IMR-90 (cell line): ENCODE measurements at regions not wholly inside any gene's neighbourhood (a gene's known extent, or its start where the extent isn't known, plus 50 kb on each side); places are given as distances from the start of the nearest gene placed in this dataset.
A peak's percentile ranks its signal among the peaks of the same experiment; 100 is the strongest.

Source experiments
- ATAC-seq: fragments of 200-7000 bp; cut with Tn5 transposase; 2 replicates; pipeline ENCODE4 v1.9.1; 2020; ENCODE audit warnings: low read depth, mild to moderate bottlenecking, moderate library complexity
- BruUV-seq: library from RNA; stranded (reverse); fragments of 400-500 nt; replicated peaks from 2 replicates; lab custom pipeline; 2021; lab: Mats Ljungman, UMichigan
- CTCF ChIA-PET: fragments of 300-600 bp; formaldehyde crosslinking; extraction: SDS; loops from one replicate; lab custom pipeline; 2021; ENCODE audit warnings: antibody characterized with exemption; lab: Yijun Ruan, JAX
- POLR2A ChIA-PET: fragments of 300-600 bp; sonication (Branson Sonifier 250); formaldehyde crosslinking; loops from one replicate; lab custom pipeline; 2022; ENCODE audit warnings: antibody characterized with exemption; ENCODE audit not compliant: unreplicated experiment; lab: Charles Lee
- DNase-seq: peaks from one replicate; pipeline ENCODE4 v3.0.0; 2013
- H2AFZ ChIP-seq: replicated peaks from 2 replicates; pipeline ENCODE3; 2013; ENCODE audit warnings: low read length, mild to moderate bottlenecking; ENCODE audit not compliant: poor library complexity
- H2AK5ac ChIP-seq: 2 replicates; pipeline ENCODE4 v1.6.1; 2013; ENCODE audit warnings: low read depth, low read length, inconsistent platforms
- H2AK9ac ChIP-seq: replicated peaks from 2 replicates; pipeline ENCODE3; 2013; ENCODE audit warnings: mild to moderate bottlenecking, low read depth, low read length, moderate library complexity; ENCODE audit not compliant: poor library complexity
- H2BK120ac ChIP-seq: 2 replicates; pipeline ENCODE4 v1.6.1; 2013; ENCODE audit warnings: low read depth, low read length, inconsistent platforms
- H2BK15ac ChIP-seq: 3 replicates; pipeline ENCODE4 v1.6.1; 2013; ENCODE audit warnings: low read depth, low read length, inconsistent platforms
- H2BK20ac ChIP-seq: 2 replicates; pipeline ENCODE4 v1.6.1; 2013; ENCODE audit warnings: low read depth, mild to moderate bottlenecking, inconsistent platforms, low read length, moderate library complexity
- H2BK5ac ChIP-seq: 2 replicates; pipeline ENCODE4 v1.6.1; 2013; ENCODE audit warnings: mild to moderate bottlenecking, low read depth, low read length, inconsistent platforms; ENCODE audit not compliant: poor library complexity, severe bottlenecking
- H3K14ac ChIP-seq: replicated peaks from 2 replicates; pipeline ENCODE4 v1.6.1; 2013; ENCODE audit warnings: low read depth, low read length, inconsistent platforms
- H3K18ac ChIP-seq: 2 replicates; pipeline ENCODE4 v1.6.1; 2013; ENCODE audit warnings: low read depth, low read length, control low read depth
- H3K23ac ChIP-seq: 2 replicates; pipeline ENCODE4 v1.6.1; 2013; ENCODE audit warnings: low read depth, low read length, inconsistent platforms
- H3K27ac ChIP-seq: 2 replicates; pipeline ENCODE4 v1.5.1; 2013; ENCODE audit warnings: mild to moderate bottlenecking, control low read depth, low read length; ENCODE audit not compliant: insufficient read depth
- H3K27me3 ChIP-seq: 2 replicates; pipeline ENCODE4 v1.6.1; 2013; ENCODE audit warnings: low read length; ENCODE audit not compliant: control insufficient read depth, insufficient read depth
- H3K36me3 ChIP-seq: 2 replicates; pipeline ENCODE4 v1.6.1; 2013; ENCODE audit warnings: low read length, mixed read lengths; ENCODE audit not compliant: control insufficient read depth, insufficient read depth
- H3K4ac ChIP-seq: 2 replicates; pipeline ENCODE4 v1.6.1; 2013; ENCODE audit warnings: low read depth, low read length, inconsistent platforms
- H3K4me1 ChIP-seq: 2 replicates; pipeline ENCODE4 v1.6.1; 2013; ENCODE audit warnings: low read length, mixed read lengths; ENCODE audit not compliant: control insufficient read depth, insufficient read depth
- H3K4me2 ChIP-seq: 2 replicates; pipeline ENCODE4 v1.6.1; 2013; ENCODE audit warnings: low read depth, mild to moderate bottlenecking, control low read depth, low read length, moderate library complexity
- H3K4me3 ChIP-seq: 2 replicates; pipeline ENCODE4 v1.5.1; 2013; ENCODE audit warnings: low read depth, mild to moderate bottlenecking, control low read depth, low read length, moderate library complexity; ENCODE audit not compliant: insufficient read depth
- H3K56ac ChIP-seq: 2 replicates; pipeline ENCODE4 v1.6.1; 2013; ENCODE audit warnings: low read length, inconsistent platforms; ENCODE audit not compliant: insufficient read depth; ENCODE audit errors: extremely low read depth
- H3K79me1 ChIP-seq, 2 experiments: 2 replicates each; pipeline ENCODE4 v1.6.1; 2013; ENCODE audit warnings: low read length in 2 of 2, inconsistent platforms in 1 of 2, low read depth in 1 of 2
- H3K9ac ChIP-seq: 2 replicates; pipeline ENCODE4 v1.6.1; 2013; ENCODE audit warnings: low read depth, low read length, control low read depth
- H3K9me1 ChIP-seq: 2 replicates; pipeline ENCODE4 v1.6.1; 2013; ENCODE audit warnings: low read length, inconsistent platforms; ENCODE audit not compliant: insufficient read depth
- H3K9me3 ChIP-seq: 2 replicates; pipeline ENCODE4 v1.6.1; 2013; ENCODE audit warnings: low read length; ENCODE audit not compliant: control insufficient read depth, insufficient read depth
- H4K20me1 ChIP-seq: 2 replicates; pipeline ENCODE4 v1.6.1; 2013; ENCODE audit warnings: low read length, inconsistent platforms; ENCODE audit not compliant: insufficient read depth
- H4K5ac ChIP-seq: 2 replicates; pipeline ENCODE4 v1.6.1; 2013; ENCODE audit warnings: mild to moderate bottlenecking, low read depth, low read length, control low read depth
- H4K8ac ChIP-seq, 2 experiments: 2 replicates each; pipeline ENCODE4 v1.6.1; 2013; ENCODE audit warnings: low read depth in 2 of 2, low read length in 2 of 2, control low read depth in 1 of 2, inconsistent platforms in 1 of 2
- H4K91ac ChIP-seq: 2 replicates; pipeline ENCODE4 v1.6.1; 2013; ENCODE audit warnings: low read depth, low read length, inconsistent platforms; ENCODE audit not compliant: insufficient read depth
- CEBPB ChIP-seq: IDR thresholded peaks from 2 replicates; pipeline ENCODE4 v1.6.1; 2012; ENCODE audit warnings: low read depth, low read length, improper control_type of control experiment
- CHD1 ChIP-seq: IDR thresholded peaks from 2 replicates; pipeline ENCODE4 v1.6.1; 2012; ENCODE audit warnings: low read depth, low read length, improper control_type of control experiment
- MAFK ChIP-seq: IDR thresholded peaks from 2 replicates; pipeline ENCODE4 v1.6.1; 2012; ENCODE audit warnings: low read depth, low read length, improper control_type of control experiment
- RFX5 ChIP-seq: IDR thresholded peaks from 2 replicates; pipeline ENCODE4 v1.8.0; 2012; ENCODE audit warnings: low read depth, mild to moderate bottlenecking, low read length, moderate library complexity
- WGBS, 2 experiments: methylation state at CpG; one replicate each; pipeline versions ENCODE4 v1.1.5 to v1.1.7; 2013; ENCODE audit warnings: missing lambda C conversion rate in 2 of 2; ENCODE audit not compliant: insufficient read length in 1 of 2; ENCODE audit errors: extremely low coverage in 2 of 2; 5-methylcytosine and 5-hydroxymethylcytosine counted together
- dilution Hi-C: fragments of 300-500 bp; cut with HindIII; formaldehyde crosslinking; loops from one replicate; pipeline ENCODE4 v1.14.3; 2018; ENCODE audit warnings: low sequenced_read_pairs; ENCODE audit not compliant: unreplicated experiment
- in situ Hi-C: fragments of 300-500 bp; cut with MboI; formaldehyde crosslinking; loops from 3 replicates; pipeline ENCODE4 v1.14.3; 2019; ENCODE audit warnings: low sequenced_read_pairs, inconsistent platforms, mixed read lengths
- intact Hi-C: fragments of 100-400 bp; cut with micrococcal nuclease; formaldehyde crosslinking; loops from 2 replicates; pipeline ENCODE4 v1.10.0; 2022
- TF ChIP-seq, protein P1 (sequence below): conservative IDR thresholded peaks from 2 replicates; pipeline ENCODE4 v1.5.1; 2012; ENCODE audit warnings: mild to moderate bottlenecking, low read depth, low read length, improper control_type of control experiment
- TF ChIP-seq, protein P2 (sequence below): fragments of 150-350 bp; IDR thresholded peaks from 2 replicates; pipeline ENCODE4 v1.6.1; 2017; ENCODE audit warnings: mild to moderate bottlenecking, antibody characterized with exemption, low read length, low read depth

DNA sequence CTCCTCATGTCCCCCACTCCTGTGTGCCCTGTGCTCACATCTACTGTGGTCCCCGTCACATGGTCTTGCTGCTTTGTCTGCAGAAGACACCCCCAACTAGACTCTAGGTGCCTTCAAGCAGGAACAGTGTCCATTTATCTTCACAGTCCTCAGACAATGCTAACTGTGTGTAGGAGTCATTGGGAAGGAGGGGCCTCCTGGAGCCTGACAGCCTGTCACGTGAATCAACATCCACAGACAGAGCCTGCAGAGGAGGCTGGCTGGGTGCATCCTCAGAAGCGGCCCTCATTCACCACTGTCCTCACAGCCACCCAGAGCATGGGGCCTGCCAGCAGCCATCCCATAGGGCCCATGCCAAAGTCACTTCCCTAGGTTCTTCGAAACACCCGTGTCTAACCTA lies 98.7 kb downstream of the MED10 start:
- Histone ChIP-seq H2BK15ac (no peak overlapping the region), H3K4me3 (no peak overlapping the region), H3K4ac (no peak overlapping the region), H2AFZ (peak overlapping the region; percentile 21), H2BK5ac (no peak overlapping the region), H4K8ac (no peak overlapping the region), H3K56ac (no peak overlapping the region), H3K9ac (no peak overlapping the region), H4K91ac (no peak overlapping the region), H2AK9ac (no peak overlapping the region), H3K9me3 (peaks cover 26% of the 10 kb centered on the region), H3K18ac (no peak overlapping the region), H3K79me1 (no peaks in the 10 kb centered on the region), H3K14ac (no peak overlapping the region), H4K20me1 (no peaks in the 10 kb centered on the region), H3K36me3 (no peaks in the 10 kb centered on the region), H3K4me2 (no peak overlapping the region), H4K5ac (no peak overlapping the region), H2BK120ac (no peak overlapping the region), H2AK5ac (no peak overlapping the region), H3K23ac (no peak overlapping the region), H3K27ac (no peak overlapping the region), H3K9me1 (no peaks in the 10 kb centered on the region), H3K27me3 (no peaks in the 10 kb centered on the region), H2BK20ac (no peak overlapping the region), H3K4me1 (no peaks in the 10 kb centered on the region)
- no peak for TF ChIP-seq MAFK
- TF ChIP-seq, protein P1, sequence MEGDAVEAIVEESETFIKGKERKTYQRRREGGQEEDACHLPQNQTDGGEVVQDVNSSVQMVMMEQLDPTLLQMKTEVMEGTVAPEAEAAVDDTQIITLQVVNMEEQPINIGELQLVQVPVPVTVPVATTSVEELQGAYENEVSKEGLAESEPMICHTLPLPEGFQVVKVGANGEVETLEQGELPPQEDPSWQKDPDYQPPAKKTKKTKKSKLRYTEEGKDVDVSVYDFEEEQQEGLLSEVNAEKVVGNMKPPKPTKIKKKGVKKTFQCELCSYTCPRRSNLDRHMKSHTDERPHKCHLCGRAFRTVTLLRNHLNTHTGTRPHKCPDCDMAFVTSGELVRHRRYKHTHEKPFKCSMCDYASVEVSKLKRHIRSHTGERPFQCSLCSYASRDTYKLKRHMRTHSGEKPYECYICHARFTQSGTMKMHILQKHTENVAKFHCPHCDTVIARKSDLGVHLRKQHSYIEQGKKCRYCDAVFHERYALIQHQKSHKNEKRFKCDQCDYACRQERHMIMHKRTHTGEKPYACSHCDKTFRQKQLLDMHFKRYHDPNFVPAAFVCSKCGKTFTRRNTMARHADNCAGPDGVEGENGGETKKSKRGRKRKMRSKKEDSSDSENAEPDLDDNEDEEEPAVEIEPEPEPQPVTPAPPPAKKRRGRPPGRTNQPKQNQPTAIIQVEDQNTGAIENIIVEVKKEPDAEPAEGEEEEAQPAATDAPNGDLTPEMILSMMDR = no peak
- no peak for TF ChIP-seq CHD1
- no peak for TF ChIP-seq CEBPB
- TF ChIP-seq, protein P2, sequence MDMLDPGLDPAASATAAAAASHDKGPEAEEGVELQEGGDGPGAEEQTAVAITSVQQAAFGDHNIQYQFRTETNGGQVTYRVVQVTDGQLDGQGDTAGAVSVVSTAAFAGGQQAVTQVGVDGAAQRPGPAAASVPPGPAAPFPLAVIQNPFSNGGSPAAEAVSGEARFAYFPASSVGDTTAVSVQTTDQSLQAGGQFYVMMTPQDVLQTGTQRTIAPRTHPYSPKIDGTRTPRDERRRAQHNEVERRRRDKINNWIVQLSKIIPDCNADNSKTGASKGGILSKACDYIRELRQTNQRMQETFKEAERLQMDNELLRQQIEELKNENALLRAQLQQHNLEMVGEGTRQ = no peak
- no peak for TF ChIP-seq RFX5
- DNase-seq = no peak
- ATAC-seq = no peak
- no TSS peak for BruUV-seq
- intact Hi-C loops = no loop called here
- 80% methylated on average over 3 of the region's 5 CpGs; no CpG with 5 or more reads in 1 of the 2 experiments for WGBS, 2 experiments
- in situ Hi-C loops = no loop called here
- POLR2A ChIA-PET = no interaction called here
- CTCF ChIA-PET = no interaction called here
- dilution Hi-C loops = no loop called here
